ENCODE measurements at regions not wholly inside any gene's neighbourhood (a gene's known extent, or its start where the extent isn't known, plus 50 kb on each side); places are given as distances from the start of the nearest gene placed in this dataset.
A peak's percentile ranks its signal among the peaks of the same experiment; 100 is the strongest.

DNA sequence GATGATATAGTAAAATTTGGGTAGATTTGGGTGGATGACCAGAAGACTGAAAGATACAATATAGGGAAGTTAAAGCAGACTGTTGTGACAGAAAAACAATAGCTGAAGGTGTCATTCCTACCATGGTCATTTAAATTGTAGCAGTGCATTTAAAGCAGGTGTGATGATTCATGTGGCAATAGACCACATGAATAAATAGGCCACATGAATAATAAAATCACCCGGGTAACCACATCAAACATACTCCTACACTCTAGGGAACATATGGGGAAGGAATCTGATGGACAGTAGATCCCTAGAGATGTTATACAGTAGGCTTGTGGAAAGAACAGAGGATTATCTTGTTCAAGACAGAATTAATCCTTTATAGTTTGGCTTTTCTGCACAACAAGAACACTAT lies 392.6 kb downstream of the SLITRK5 start:
- DNase-seq, result no peak
- WGBS (ENCODE audit: extremely low coverage, insufficient coverage, insufficient read length), result no CpG with 5 or more reads among the region's 1 CpG

DNA sequence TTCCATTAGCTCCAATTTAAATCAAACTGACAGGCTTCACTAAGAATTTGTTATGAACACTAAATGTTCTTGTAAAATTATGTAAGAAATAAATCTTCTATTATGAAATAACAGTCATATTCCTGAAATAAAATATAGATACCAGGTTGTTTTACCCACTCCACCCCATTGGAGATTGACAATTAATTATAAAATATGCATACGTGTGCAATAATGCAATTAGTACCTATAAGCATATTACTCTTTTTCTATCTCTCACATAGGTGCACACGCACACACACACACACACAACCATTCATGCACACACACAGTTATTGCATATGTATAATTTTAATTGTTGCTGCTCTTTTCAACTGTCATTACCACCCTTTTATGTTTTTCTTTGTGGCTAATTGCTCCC lies 395.7 kb downstream of the SLITRK5 start:
- Histone ChIP-seq H3K79me2 (ENCODE audit: control insufficient read depth, insufficient read depth, low read length, poor library complexity) (no peaks in the 10 kb centered on the region), H2BK5ac (ENCODE audit: low read depth, low read length, poor library complexity) (no peak overlapping the region), H3K79me1 (ENCODE audit: low read length) (no peaks in the 10 kb centered on the region), H3K9ac (ENCODE audit: low read length) (no peak overlapping the region), H4K12ac (ENCODE audit: low read depth, low read length) (no peak overlapping the region), H3K4me2 (ENCODE audit: low read length) (no peak overlapping the region), H4K91ac (ENCODE audit: low read depth, low read length) (no peak overlapping the region), H3K4ac (ENCODE audit: low read depth, low read length) (no peak overlapping the region), H3K4me3 (ENCODE audit: low read depth, low read length) (no peak overlapping the region), H2BK12ac (ENCODE audit: low read length) (no peak overlapping the region), H3K14ac (ENCODE audit: low read length) (no peak overlapping the region), H3K27ac (ENCODE audit: low read depth, low read length) (no peak overlapping the region), H3K27me3 (ENCODE audit: insufficient read depth, low read length) (no peaks in the 10 kb centered on the region), H2AFZ (ENCODE audit: insufficient read depth, low read length, poor library complexity) (no peak overlapping the region), H2BK120ac (ENCODE audit: insufficient read depth, low read length, poor library complexity) (no peak overlapping the region), H3K23ac (ENCODE audit: low read length) (no peak overlapping the region), H4K8ac (ENCODE audit: low read depth, low read length) (no peak overlapping the region), H2AK5ac (ENCODE audit: low read length) (no peak overlapping the region), H3K18ac (ENCODE audit: low read length) (no peak overlapping the region), H3K9me3 (ENCODE audit: insufficient read depth, low read depth, low read length) (no peaks in the 10 kb centered on the region), H3K4me1 (ENCODE audit: control insufficient read depth in 1 of 2, insufficient read depth in 2 of 2, low read length in 2 of 2) (no peaks in the 10 kb centered on the region), H3K36me3 (ENCODE audit: control insufficient read depth in 1 of 2, insufficient read depth in 2 of 2, low read length in 2 of 2) (no peaks in the 10 kb centered on the region)
- WGBS (ENCODE audit: extremely low coverage, insufficient coverage, insufficient read length), result no CpG with 5 or more reads among the region's 2 CpGs
- no peak for DNase-seq

More for the DNA sequence above, 392.6 kb downstream of the SLITRK5 start:
- Histone ChIP-seq H4K8ac (ENCODE audit: low read depth, low read length) (no peak overlapping the region), H3K4ac (ENCODE audit: low read depth, low read length) (no peak overlapping the region), H3K9me3 (ENCODE audit: insufficient read depth, low read depth, low read length) (no peaks in the 10 kb centered on the region), H3K27me3 (ENCODE audit: insufficient read depth, low read length) (no peaks in the 10 kb centered on the region), H3K79me2 (ENCODE audit: control insufficient read depth, insufficient read depth, low read length, poor library complexity) (no peaks in the 10 kb centered on the region), H2BK5ac (ENCODE audit: low read depth, low read length, poor library complexity) (no peak overlapping the region), H3K4me3 (ENCODE audit: low read depth, low read length) (no peak overlapping the region), H3K27ac (ENCODE audit: low read depth, low read length) (no peak overlapping the region), H3K14ac (ENCODE audit: low read length) (no peak overlapping the region), H4K12ac (ENCODE audit: low read depth, low read length) (no peak overlapping the region), H3K4me1 (ENCODE audit: control insufficient read depth in 1 of 2, insufficient read depth in 2 of 2, low read length in 2 of 2) (no peaks in the 10 kb centered on the region), H3K36me3 (ENCODE audit: control insufficient read depth in 1 of 2, insufficient read depth in 2 of 2, low read length in 2 of 2) (no peaks in the 10 kb centered on the region), H2AFZ (ENCODE audit: insufficient read depth, low read length, poor library complexity) (no peak overlapping the region), H2AK5ac (ENCODE audit: low read length) (no peak overlapping the region), H3K9ac (ENCODE audit: low read length) (no peak overlapping the region), H2BK120ac (ENCODE audit: insufficient read depth, low read length, poor library complexity) (no peak overlapping the region), H3K4me2 (ENCODE audit: low read length) (no peak overlapping the region), H3K18ac (ENCODE audit: low read length) (no peak overlapping the region), H4K91ac (ENCODE audit: low read depth, low read length) (no peak overlapping the region), H3K23ac (ENCODE audit: low read length) (no peak overlapping the region), H3K79me1 (ENCODE audit: low read length) (no peaks in the 10 kb centered on the region), H2BK12ac (ENCODE audit: low read length) (no peak overlapping the region)

DNA sequence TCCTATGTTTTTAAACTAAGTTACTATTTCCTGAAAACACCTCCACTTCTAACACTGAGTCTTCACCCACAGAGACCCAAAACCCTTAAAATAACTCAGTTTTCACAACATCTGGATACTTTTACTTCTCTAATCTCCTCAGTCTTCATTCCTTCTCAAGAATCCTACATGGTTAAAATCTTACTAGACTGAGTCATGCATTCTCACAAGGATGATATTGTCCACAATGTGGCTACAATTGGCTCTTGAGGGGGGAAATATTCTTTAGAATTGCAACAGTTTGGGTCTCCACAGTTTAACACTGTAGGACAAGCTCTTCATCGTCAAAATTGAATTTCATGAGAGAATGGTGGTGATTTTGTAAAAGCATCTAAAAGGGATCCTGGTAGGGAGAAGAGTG lies 397.1 kb downstream of the SLITRK5 start:
- no peak overlapping the region for H3K4ac ChIP-seq (ENCODE audit: low read depth, low read length)
- WGBS (ENCODE audit: extremely low coverage, insufficient coverage, insufficient read length), result no CpG with 5 or more reads among the region's 1 CpG
- peak in 1 of 2 donors; percentile 20 for DNase-seq
- H3K23ac ChIP-seq (ENCODE audit: low read length), result no peak overlapping the region
- no peak overlapping the region for H4K8ac ChIP-seq (ENCODE audit: low read depth, low read length)
- H2BK12ac ChIP-seq (ENCODE audit: low read length), result no peak overlapping the region
- H3K27ac ChIP-seq (ENCODE audit: low read depth, low read length), result no peak overlapping the region
- H3K27me3 ChIP-seq (ENCODE audit: insufficient read depth, low read length), result no peaks in the 10 kb centered on the region
- no peaks in the 10 kb centered on the region for H3K79me1 ChIP-seq (ENCODE audit: low read length)
- no peak overlapping the region for H3K14ac ChIP-seq (ENCODE audit: low read length)
- H2AK5ac ChIP-seq (ENCODE audit: low read length), result no peak overlapping the region
- H3K18ac ChIP-seq (ENCODE audit: low read length), result no peak overlapping the region
- H2BK120ac ChIP-seq (ENCODE audit: insufficient read depth, low read length, poor library complexity), result no peak overlapping the region
- H3K36me3 ChIP-seq (ENCODE audit: control insufficient read depth in 1 of 2, insufficient read depth in 2 of 2, low read length in 2 of 2), result no peaks in the 10 kb centered on the region
- H3K9ac ChIP-seq (ENCODE audit: low read length), result no peak overlapping the region
- no peak overlapping the region for H2AFZ ChIP-seq (ENCODE audit: insufficient read depth, low read length, poor library complexity)
- no peaks in the 10 kb centered on the region for H3K4me1 ChIP-seq (ENCODE audit: control insufficient read depth in 1 of 2, insufficient read depth in 2 of 2, low read length in 2 of 2)
- no peak overlapping the region for H2BK5ac ChIP-seq (ENCODE audit: low read depth, low read length, poor library complexity)
- no peak overlapping the region for H4K91ac ChIP-seq (ENCODE audit: low read depth, low read length)
- no peaks in the 10 kb centered on the region for H3K9me3 ChIP-seq (ENCODE audit: insufficient read depth, low read depth, low read length)
- H4K12ac ChIP-seq (ENCODE audit: low read depth, low read length), result no peak overlapping the region
- no peaks in the 10 kb centered on the region for H3K79me2 ChIP-seq (ENCODE audit: control insufficient read depth, insufficient read depth, low read length, poor library complexity)
- H3K4me3 ChIP-seq (ENCODE audit: low read depth, low read length), result no peak overlapping the region
- no peak overlapping the region for H3K4me2 ChIP-seq (ENCODE audit: low read length)

DNA sequence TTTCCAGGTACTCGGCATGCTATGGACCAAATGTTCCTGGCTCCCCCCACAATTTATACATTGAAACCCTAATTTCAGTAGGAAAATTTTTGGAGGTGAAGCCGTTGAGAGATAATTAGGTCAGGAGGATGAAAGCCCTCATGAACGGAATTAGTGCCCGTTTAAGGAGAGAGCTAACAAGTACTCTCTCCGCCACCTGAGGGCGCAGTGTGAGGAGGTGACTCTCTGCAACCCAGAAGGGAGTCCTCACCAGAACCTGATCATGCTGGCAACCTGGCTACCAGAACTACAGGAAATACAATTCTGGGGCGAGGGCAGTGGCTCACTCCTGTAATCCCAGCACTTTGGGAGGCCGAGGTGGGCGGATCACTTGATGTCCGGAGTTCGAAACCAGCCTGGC lies 397.8 kb downstream of the SLITRK5 start:
- Histone ChIP-seq H3K18ac (ENCODE audit: low read length) (no peak overlapping the region), H3K27me3 (ENCODE audit: insufficient read depth, low read length) (no peaks in the 10 kb centered on the region), H3K14ac (ENCODE audit: low read length) (no peak overlapping the region), H3K23ac (ENCODE audit: low read length) (no peak overlapping the region), H2AK5ac (ENCODE audit: low read length) (no peak overlapping the region), H2BK5ac (ENCODE audit: low read depth, low read length, poor library complexity) (no peak overlapping the region), H4K8ac (ENCODE audit: low read depth, low read length) (no peak overlapping the region), H3K79me2 (ENCODE audit: control insufficient read depth, insufficient read depth, low read length, poor library complexity) (no peaks in the 10 kb centered on the region), H4K91ac (ENCODE audit: low read depth, low read length) (no peak overlapping the region), H3K36me3 (ENCODE audit: control insufficient read depth in 1 of 2, insufficient read depth in 2 of 2, low read length in 2 of 2) (no peaks in the 10 kb centered on the region), H3K4me2 (ENCODE audit: low read length) (no peak overlapping the region), H3K4me1 (ENCODE audit: control insufficient read depth in 1 of 2, insufficient read depth in 2 of 2, low read length in 2 of 2) (no peaks in the 10 kb centered on the region), H3K9me3 (ENCODE audit: insufficient read depth, low read depth, low read length) (no peaks in the 10 kb centered on the region), H3K9ac (ENCODE audit: low read length) (no peak overlapping the region), H2BK12ac (ENCODE audit: low read length) (no peak overlapping the region), H3K4me3 (ENCODE audit: low read depth, low read length) (no peak overlapping the region), H3K79me1 (ENCODE audit: low read length) (no peaks in the 10 kb centered on the region), H2BK120ac (ENCODE audit: insufficient read depth, low read length, poor library complexity) (no peak overlapping the region), H3K27ac (ENCODE audit: low read depth, low read length) (no peak overlapping the region), H2AFZ (ENCODE audit: insufficient read depth, low read length, poor library complexity) (no peak overlapping the region), H3K4ac (ENCODE audit: low read depth, low read length) (no peak overlapping the region), H4K12ac (ENCODE audit: low read depth, low read length) (no peak overlapping the region)
- WGBS (ENCODE audit: extremely low coverage, insufficient coverage, insufficient read length), result no CpG with 5 or more reads among the region's 11 CpGs
- DNase-seq, result peak in 1 of 2 donors; percentile 17

Data from trophoblast cell (in vitro differentiated cells and primary cell).